ENCODE measurements at regions not wholly inside any gene's neighbourhood (a gene's known extent, or its start where the extent isn't known, plus 50 kb on each side); places are given as distances from the start of the nearest gene placed in this dataset.

DNA sequence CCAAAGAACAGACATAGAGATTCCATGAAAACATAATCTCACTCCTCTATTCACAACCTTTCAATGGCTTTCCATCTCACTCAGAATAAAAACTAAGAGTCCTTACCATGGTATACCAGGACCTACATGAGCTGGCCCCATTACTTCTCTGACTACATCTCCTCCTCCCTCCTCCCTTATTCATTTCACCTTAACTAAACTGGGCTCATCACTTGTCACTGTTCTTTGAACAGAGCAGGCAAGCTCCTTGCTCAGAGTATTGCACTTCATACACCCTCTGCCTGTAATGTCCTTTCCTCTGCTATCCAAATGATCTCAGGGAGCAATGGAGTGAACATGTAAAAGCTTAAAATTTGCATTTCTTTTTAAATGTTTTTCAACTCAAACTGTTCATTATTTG is 142.0 kb downstream of the MRPL39 start:
- TF ChIP-seq CTCF (conservative IDR thresholded peaks at IDR 0.05; ENCODE audit: low read depth, low read length) = no peak
- Histone ChIP-seq H3K4me2 (no peak overlapping the region), H3K4me3 (IDR thresholded peaks at IDR 0.05; ENCODE audit: insufficient read depth, low read depth, low read length) (no peak overlapping the region), H3K36me3 (ENCODE audit: insufficient read depth) (no peaks in the 10 kb centered on the region), H3K4me1 (ENCODE audit: low read depth, poor library complexity, severe bottlenecking) (no peaks in the 10 kb centered on the region), H3K27me3 (ENCODE audit: insufficient read depth, low read depth) (no peaks in the 10 kb centered on the region), H2AFZ (ENCODE audit: low read depth) (no peak overlapping the region), H3K9ac (no peak overlapping the region), H4K20me1 (ENCODE audit: insufficient read depth) (no peaks in the 10 kb centered on the region), H3K27ac (no peak overlapping the region), H3K79me2 (ENCODE audit: insufficient read depth, low read depth) (no peaks in the 10 kb centered on the region)

- Histone ChIP-seq H4K20me1 (ENCODE audit: insufficient read depth) (no peaks in the 10 kb centered on the region), H3K27ac (no peak overlapping the region), H3K36me3 (ENCODE audit: insufficient read depth) (no peaks in the 10 kb centered on the region), H2AFZ (ENCODE audit: low read depth) (no peak overlapping the region), H3K4me2 (no peak overlapping the region), H3K4me3 (IDR thresholded peaks at IDR 0.05; ENCODE audit: insufficient read depth, low read depth, low read length) (no peak overlapping the region), H3K79me2 (ENCODE audit: insufficient read depth, low read depth) (no peaks in the 10 kb centered on the region), H3K4me1 (ENCODE audit: low read depth, poor library complexity, severe bottlenecking) (peaks cover 3% of the 10 kb centered on the region), H3K27me3 (ENCODE audit: insufficient read depth, low read depth) (no peaks in the 10 kb centered on the region), H3K9ac (no peak overlapping the region)
- no peak for TF ChIP-seq CTCF (conservative IDR thresholded peaks at IDR 0.05; ENCODE audit: low read depth, low read length)
Observed at GRCh38 chr21:25464275-25464674, 143.0 kb downstream of the MRPL39 start.

GRCh38 chr21:25462517-25462971 is 144.7 kb downstream of the MRPL39 start:
- no peak overlapping the region for H3K4me2 ChIP-seq

GRCh38 chr21:25461725-25462124 is 145.6 kb downstream of the MRPL39 start:
- Histone ChIP-seq H3K27ac (no peak overlapping the region), H3K4me1 (ENCODE audit: low read depth, poor library complexity, severe bottlenecking) (peaks cover 29% of the 10 kb centered on the region)

More at GRCh38 chr21:25462517-25462971, 144.7 kb downstream of the MRPL39 start:
- peaks cover 20% of the 10 kb centered on the region for H3K4me1 ChIP-seq (ENCODE audit: low read depth, poor library complexity, severe bottlenecking)
- no peaks in the 10 kb centered on the region for H3K79me2 ChIP-seq (ENCODE audit: insufficient read depth, low read depth)
- no peak overlapping the region for H3K4me3 ChIP-seq (IDR thresholded peaks at IDR 0.05; ENCODE audit: insufficient read depth, low read depth, low read length)
- no peaks in the 10 kb centered on the region for H3K27me3 ChIP-seq (ENCODE audit: insufficient read depth, low read depth)
- TF ChIP-seq CTCF (conservative IDR thresholded peaks at IDR 0.05; ENCODE audit: low read depth, low read length) = no peak
- H3K27ac ChIP-seq = no peak overlapping the region
- H3K36me3 ChIP-seq (ENCODE audit: insufficient read depth) = no peaks in the 10 kb centered on the region
- no peaks in the 10 kb centered on the region for H4K20me1 ChIP-seq (ENCODE audit: insufficient read depth)
- H3K9ac ChIP-seq = no peak overlapping the region
- H2AFZ ChIP-seq (ENCODE audit: low read depth) = no peak overlapping the region

More at GRCh38 chr21:25461725-25462124, 145.6 kb downstream of the MRPL39 start:
- Histone ChIP-seq H3K36me3 (ENCODE audit: insufficient read depth) (no peaks in the 10 kb centered on the region), H3K4me3 (IDR thresholded peaks at IDR 0.05; ENCODE audit: insufficient read depth, low read depth, low read length) (no peak overlapping the region), H2AFZ (ENCODE audit: low read depth) (no peak overlapping the region), H4K20me1 (ENCODE audit: insufficient read depth) (no peaks in the 10 kb centered on the region), H3K9ac (no peak overlapping the region), H3K27me3 (ENCODE audit: insufficient read depth, low read depth) (no peaks in the 10 kb centered on the region), H3K4me2 (no peak overlapping the region), H3K79me2 (ENCODE audit: insufficient read depth, low read depth) (no peaks in the 10 kb centered on the region)
- TF ChIP-seq CTCF (conservative IDR thresholded peaks at IDR 0.05; ENCODE audit: low read depth, low read length) = no peak
